Superior temporal gyrus (tissue), 1 donor: ENCODE measurements at regions not wholly inside any gene's neighbourhood (a gene's known extent, or its start where the extent isn't known, plus 50 kb on each side); places are given as distances from the start of the nearest gene placed in this dataset.
"Not testable (repeated sequence)": the region's sequence is repeated elsewhere in the genome, so short reads cannot be mapped to it uniquely, and the experiment has no call there.

ENCODE experiments used
- DNase-seq: peaks from one replicate; pipeline ENCODE4 v3.0.0-alpha.2; 2016; ENCODE audit errors: extremely low spot score

- no peak for DNase-seq
Observed at GRCh38 chr4:19523964-19524363, 727.7 kb upstream of the SLIT2 start.

GRCh38 chr4:19522966-19523365, 728.7 kb upstream of the SLIT2 start:
- no peak for DNase-seq

- DNase-seq, result no peak
Observed at GRCh38 chr4:19520939-19521520, 730.7 kb upstream of the SLIT2 start.

GRCh38 chr4:19514276-19515070, 737.2 kb upstream of the SLIT2 start:
- DNase-seq, result no peak

- DNase-seq, result no peak
Observed at GRCh38 chr4:19512086-19512485, 739.6 kb upstream of the SLIT2 start.

GRCh38 chr4:19510993-19511392, 740.7 kb upstream of the SLIT2 start:
- DNase-seq, result no peak

- no peak for DNase-seq
Observed at GRCh38 chr4:19508442-19508841, 743.3 kb upstream of the SLIT2 start.

GRCh38 chr4:19497705-19498104, 754.0 kb upstream of the SLIT2 start:
- no peak for DNase-seq

- DNase-seq, result no peak
Observed at GRCh38 chr4:19496756-19497155, 754.9 kb upstream of the SLIT2 start.

- no peak for DNase-seq
Observed at GRCh38 chr4:19494961-19495360, 756.7 kb upstream of the SLIT2 start.

GRCh38 chr4:19492606-19493005, 759.1 kb upstream of the SLIT2 start:
- no peak for DNase-seq

- DNase-seq, result no peak
Observed at GRCh38 chr4:19486400-19486799, 765.3 kb upstream of the SLIT2 start.

- no peak for DNase-seq
Observed at GRCh38 chr4:19478791-19479190, 772.9 kb upstream of the SLIT2 start.

- no peak for DNase-seq
Observed at GRCh38 chr4:19473569-19473968, 778.1 kb upstream of the SLIT2 start.

- DNase-seq, result no peak
Observed at GRCh38 chr4:19472666-19473065, 779.0 kb upstream of the SLIT2 start.

GRCh38 chr4:19470001-19470400, 781.7 kb upstream of the SLIT2 start:
- DNase-seq, result not testable (repeated sequence)

- no peak for DNase-seq
Observed at GRCh38 chr4:19462117-19462516, 789.6 kb upstream of the SLIT2 start.

- no peak for DNase-seq
Observed at GRCh38 chr4:19455850-19456602, 795.7 kb upstream of the SLIT2 start.

- no peak for DNase-seq
Observed at GRCh38 chr4:19455196-19455595, 796.5 kb upstream of the SLIT2 start.

GRCh38 chr4:19438233-19438632, 813.5 kb upstream of the SLIT2 start:
- DNase-seq, result no peak

- DNase-seq, result no peak
Observed at GRCh38 chr4:19437008-19437407, 814.7 kb upstream of the SLIT2 start.

- DNase-seq, result no peak
Observed at GRCh38 chr4:19429684-19430083, 822.0 kb upstream of the SLIT2 start.

- DNase-seq, result no peak
Observed at GRCh38 chr4:19425146-19425545, 826.6 kb upstream of the SLIT2 start.
